ENCODE measurements at regions not wholly inside any gene's neighbourhood (a gene's known extent, or its start where the extent isn't known, plus 50 kb on each side); places are given as distances from the start of the nearest gene placed in this dataset.

DNA sequence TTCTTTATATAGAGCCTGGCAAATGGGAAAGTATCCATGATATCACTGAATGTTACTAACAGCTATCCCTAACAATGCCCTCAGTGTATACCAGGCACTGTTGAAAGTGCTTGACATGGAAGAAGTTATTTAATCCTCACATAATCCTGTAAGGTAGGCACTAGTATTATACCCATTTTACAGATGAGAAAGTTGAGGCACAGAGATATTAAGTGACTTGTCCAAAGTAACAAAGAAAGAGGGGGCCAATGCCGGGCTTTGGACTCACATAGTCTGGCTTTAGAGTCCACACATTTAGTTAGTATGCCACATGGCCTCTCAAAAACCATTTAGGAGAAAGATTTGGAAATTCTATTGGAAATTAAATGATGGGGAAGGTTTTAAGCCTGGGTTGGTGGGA is 220.8 kb upstream of the PLET1 start:
- Mint-ChIP-seq H3K4me1 (peaks cover 0 to 2% (median 0%) of the 10 kb centered on the region in 3 donors), H3K9me3 (peaks cover 0 to 1% (median 0%) of the 10 kb centered on the region in 3 donors), H3K27ac (no peak overlapping the region), H3K27me3 (peaks cover 5% of the 10 kb centered on the region), H3K36me3 (no peaks in the 10 kb centered on the region), H3K4me3 (no peak overlapping the region)

DNA sequence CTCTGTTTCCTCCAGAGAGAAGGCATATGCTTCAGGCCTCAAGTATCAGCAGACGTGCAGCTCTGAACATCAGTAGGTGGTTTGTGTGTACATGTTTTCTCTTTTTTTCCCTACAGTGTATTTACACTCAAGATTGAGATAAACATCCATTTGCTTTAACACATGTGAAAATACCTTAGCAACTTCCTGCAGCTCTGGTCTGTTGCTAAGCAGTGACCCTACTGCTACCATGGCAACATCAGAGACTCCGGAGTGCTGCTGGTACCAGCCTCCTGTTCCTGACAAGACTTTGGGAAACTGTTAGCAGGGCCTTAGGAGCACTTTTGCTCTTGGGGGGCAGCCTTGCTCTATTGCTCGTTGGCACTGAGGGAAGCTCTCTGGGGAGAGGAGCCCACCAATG is 221.2 kb upstream of the PLET1 start:
- H3K9me3 Mint-ChIP-seq, result peaks cover 0 to 1% (median 0%) of the 10 kb centered on the region in 3 donors

DNA sequence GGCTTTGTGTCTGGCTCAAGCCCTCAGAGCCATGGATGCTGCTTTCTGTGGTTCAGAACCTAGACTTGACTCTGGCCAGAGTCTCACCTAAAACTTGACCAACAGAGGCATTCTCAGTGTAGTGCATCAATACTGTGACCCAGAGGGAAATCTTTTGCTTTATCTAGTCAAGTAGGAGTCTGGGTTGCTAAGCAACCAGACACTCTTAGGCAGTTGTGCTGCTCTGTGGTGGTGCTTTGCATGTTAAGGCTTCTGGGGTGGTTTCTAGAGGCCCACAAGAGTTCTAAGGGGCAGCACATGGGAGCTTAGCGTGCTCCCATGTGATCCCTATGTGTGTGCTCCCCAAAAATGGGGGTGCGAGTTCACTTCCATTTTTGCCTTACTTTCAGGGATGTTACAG is 224.6 kb upstream of the PLET1 start:
- Mint-ChIP-seq H3K4me1 (no peaks in the 10 kb centered on the region), H3K4me3 (no peak overlapping the region), H3K36me3 (no peaks in the 10 kb centered on the region), H3K27ac (no peak overlapping the region), H3K9me3 (peaks cover 0 to 1% (median 0%) of the 10 kb centered on the region in 3 donors), H3K27me3 (peaks cover 3% of the 10 kb centered on the region)

More for the DNA sequence above, 221.2 kb upstream of the PLET1 start:
- H3K36me3 Mint-ChIP-seq, result no peaks in the 10 kb centered on the region
- H3K4me1 Mint-ChIP-seq, result peaks cover 0 to 2% (median 0%) of the 10 kb centered on the region in 3 donors
- H3K27me3 Mint-ChIP-seq, result peaks cover 5% of the 10 kb centered on the region
- H3K27ac Mint-ChIP-seq, result no peak overlapping the region
- H3K4me3 Mint-ChIP-seq, result no peak overlapping the region

DNA sequence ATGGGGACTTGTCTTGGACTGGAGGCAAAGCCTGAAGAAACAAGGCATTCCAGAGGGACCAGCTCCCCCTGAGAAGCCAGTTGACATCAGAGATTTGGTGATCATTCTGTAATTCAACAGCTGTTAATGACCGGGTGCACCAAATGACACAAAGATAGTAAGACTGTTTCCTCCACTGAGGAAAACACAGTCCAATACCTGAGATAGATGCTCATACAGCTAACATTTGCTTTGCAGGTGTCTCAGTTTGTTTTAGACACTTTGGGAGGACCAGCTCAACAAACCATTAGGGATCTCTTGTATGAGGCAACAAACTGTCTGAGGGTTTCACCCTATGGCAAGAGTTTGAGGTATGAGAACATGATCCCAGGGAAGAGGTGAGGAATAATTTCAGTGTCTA is 237.2 kb upstream of the PLET1 start:
- H3K36me3 Mint-ChIP-seq, result no peaks in the 10 kb centered on the region
- no peak overlapping the region for H3K27ac Mint-ChIP-seq
- H3K9me3 Mint-ChIP-seq, result peaks cover 0 to 4% (median 0%) of the 10 kb centered on the region in 3 donors
- H3K4me1 Mint-ChIP-seq, result no peaks in the 10 kb centered on the region
- H3K27me3 Mint-ChIP-seq, result peaks cover 6% of the 10 kb centered on the region
- no peak overlapping the region for H3K4me3 Mint-ChIP-seq

DNA sequence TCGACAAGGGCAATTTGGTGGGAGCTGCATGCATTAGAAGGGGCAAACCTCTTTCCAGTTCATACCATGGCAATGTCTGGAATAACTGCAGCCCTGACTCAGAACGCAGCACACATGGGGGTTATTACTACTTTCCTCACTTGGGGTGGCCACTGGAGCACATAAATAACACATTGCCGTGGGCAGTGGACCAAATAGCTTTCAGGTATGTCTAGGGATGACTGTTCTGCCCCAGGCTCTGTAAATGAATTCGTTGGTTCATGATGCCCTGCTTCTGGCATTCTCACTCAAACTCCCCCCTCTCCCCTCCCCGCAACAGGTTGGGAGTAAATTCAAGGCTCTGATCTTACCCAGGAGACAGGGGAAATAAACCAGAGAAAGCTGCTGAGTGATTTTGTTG is 238.0 kb upstream of the PLET1 start:
- Mint-ChIP-seq H3K4me3 (no peak overlapping the region), H3K9me3 (peaks cover 0 to 4% (median 0%) of the 10 kb centered on the region in 3 donors), H3K27ac (no peak overlapping the region), H3K4me1 (no peaks in the 10 kb centered on the region), H3K36me3 (no peaks in the 10 kb centered on the region), H3K27me3 (peaks cover 10% of the 10 kb centered on the region)

DNA sequence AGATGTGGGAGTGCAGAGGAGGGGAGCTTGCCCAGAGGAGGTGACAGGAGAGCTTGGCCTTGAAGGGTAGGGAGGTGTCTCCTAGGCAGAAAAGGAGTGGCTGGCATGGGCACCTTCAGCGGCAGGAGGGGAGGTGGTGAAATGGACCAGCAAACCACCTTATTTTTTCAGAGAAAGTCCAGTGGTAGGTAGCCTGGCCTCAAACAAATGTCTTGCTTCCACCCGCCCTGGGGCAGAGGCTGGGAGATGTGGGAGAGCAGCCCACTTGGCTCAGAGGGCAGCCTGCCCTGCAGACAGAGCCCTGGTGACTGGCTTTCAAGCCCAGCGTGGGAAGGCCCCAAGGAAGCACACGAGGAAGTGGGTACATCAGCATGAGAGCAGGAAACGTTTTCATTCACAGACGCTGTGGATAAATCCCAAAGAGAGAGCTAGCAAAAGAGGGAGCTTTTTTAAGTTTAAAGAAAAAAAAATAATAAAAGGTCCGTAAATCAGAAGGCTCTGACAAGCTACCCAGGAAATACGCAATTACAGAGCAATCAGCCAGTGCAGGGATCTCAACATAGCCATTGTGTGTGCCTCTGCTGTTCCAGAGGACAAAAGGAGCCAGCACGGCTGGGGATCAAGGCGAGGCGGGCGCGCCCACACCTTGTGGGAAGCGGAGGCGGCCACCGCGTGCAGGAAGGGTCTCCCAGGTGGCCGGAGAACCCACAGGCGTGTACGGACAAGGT is 238.7 kb upstream of the PLET1 start:
- H3K27ac Mint-ChIP-seq, result no peak overlapping the region
- H3K9me3 Mint-ChIP-seq, result peaks cover 0 to 4% (median 0%) of the 10 kb centered on the region in 3 donors
- no peak overlapping the region for H3K4me3 Mint-ChIP-seq
- H3K27me3 Mint-ChIP-seq, result peaks cover 10% of the 10 kb centered on the region
- H3K4me1 Mint-ChIP-seq, result no peaks in the 10 kb centered on the region
- no peaks in the 10 kb centered on the region for H3K36me3 Mint-ChIP-seq

DNA sequence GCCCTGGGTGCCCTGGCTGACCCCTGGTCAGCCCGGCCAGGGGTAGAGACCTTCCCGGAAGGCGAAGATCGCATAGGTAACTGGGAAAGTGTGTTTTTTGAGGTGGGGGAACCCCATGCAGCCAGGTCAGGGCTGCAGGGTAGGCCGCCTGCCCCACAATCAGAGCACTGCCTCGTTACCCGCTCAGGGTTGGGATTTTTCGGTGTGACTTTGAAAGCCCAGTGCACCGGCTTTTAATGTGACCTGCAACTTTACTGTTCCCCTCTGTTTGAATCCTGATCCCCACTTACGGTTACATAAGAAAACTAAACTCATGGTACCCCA is 239.2 kb upstream of the PLET1 start:
- Mint-ChIP-seq H3K4me1 (no peaks in the 10 kb centered on the region), H3K27me3 (peaks cover 10% of the 10 kb centered on the region), H3K27ac (no peak overlapping the region), H3K4me3 (no peak overlapping the region), H3K9me3 (peaks cover 0 to 4% (median 0%) of the 10 kb centered on the region in 3 donors), H3K36me3 (no peaks in the 10 kb centered on the region)

DNA sequence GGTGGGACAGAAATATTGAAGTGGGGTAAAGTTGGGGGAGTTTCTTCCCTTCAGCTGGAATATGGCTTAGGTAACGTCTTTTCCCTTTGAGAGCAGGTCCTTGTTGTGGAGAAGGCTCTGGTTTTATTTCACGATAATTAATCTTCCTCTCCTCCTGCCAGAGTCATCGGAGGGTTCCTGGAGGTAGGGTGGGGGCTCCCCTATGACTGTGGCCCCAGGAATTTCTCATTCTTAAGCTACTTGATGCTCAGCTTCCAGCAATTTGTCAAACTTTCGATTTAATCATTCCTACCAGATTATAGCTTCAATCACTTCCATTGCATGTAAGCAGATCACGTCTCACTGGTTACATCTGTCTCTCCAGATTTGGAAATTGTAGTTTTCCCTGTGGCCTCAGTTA is 242.8 kb upstream of the PLET1 start:
- no peaks in the 10 kb centered on the region for H3K36me3 Mint-ChIP-seq
- peaks cover 17% of the 10 kb centered on the region for H3K27me3 Mint-ChIP-seq

DNA sequence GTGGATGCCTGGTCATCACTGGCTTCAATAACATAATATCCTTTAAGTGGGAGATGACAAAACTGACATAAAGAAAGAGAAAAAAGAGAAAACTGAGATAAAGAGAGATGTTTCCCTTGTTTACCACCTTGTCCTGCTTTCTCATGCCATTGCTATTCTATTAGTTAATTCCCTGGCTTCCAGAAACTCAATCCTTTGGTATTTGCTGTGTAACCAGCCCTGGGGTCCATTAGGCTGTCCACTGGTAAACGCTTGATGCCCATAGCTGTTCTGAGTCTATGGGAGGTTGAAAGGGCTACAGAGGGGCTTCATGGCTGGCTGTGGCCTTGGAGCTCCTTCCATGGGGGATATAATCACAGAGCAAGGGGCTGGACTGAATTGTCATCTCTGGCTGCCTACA is 243.4 kb upstream of the PLET1 start:
- no peak overlapping the region for H3K4me3 Mint-ChIP-seq
- H3K36me3 Mint-ChIP-seq, result no peaks in the 10 kb centered on the region
- no peak overlapping the region for H3K27ac Mint-ChIP-seq
- no peaks in the 10 kb centered on the region for H3K4me1 Mint-ChIP-seq
- peaks cover 0 to 4% (median 0%) of the 10 kb centered on the region in 3 donors for H3K9me3 Mint-ChIP-seq
- peaks cover 13% of the 10 kb centered on the region for H3K27me3 Mint-ChIP-seq

More for the DNA sequence above, 242.8 kb upstream of the PLET1 start:
- peaks cover 0 to 4% (median 0%) of the 10 kb centered on the region in 3 donors for H3K9me3 Mint-ChIP-seq
- H3K4me1 Mint-ChIP-seq, result no peaks in the 10 kb centered on the region
- H3K4me3 Mint-ChIP-seq, result no peak overlapping the region
- H3K27ac Mint-ChIP-seq, result no peak overlapping the region

DNA sequence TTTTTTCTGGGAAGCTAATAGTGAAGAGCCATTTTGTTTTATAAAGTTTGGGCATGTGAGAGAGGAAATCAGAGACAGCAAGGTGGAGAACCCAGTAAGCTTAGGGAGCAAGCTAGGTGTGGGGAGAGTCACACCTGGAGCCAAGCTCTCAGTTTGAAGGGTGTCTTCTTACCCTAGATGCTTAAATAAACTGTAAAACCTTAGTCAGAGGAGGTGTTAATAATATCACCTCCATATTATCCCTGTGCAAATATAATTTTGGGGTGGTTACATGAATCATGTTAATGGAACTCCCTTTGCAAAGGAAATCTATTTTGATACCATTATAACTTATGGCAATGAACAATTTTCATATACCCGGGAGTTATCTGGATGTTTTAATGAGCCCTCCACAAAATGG is 246.2 kb upstream of the PLET1 start:
- no peaks in the 10 kb centered on the region for H3K4me1 Mint-ChIP-seq
- H3K4me3 Mint-ChIP-seq, result no peak overlapping the region
- peaks cover 0 to under 1% (median 0%) of the 10 kb centered on the region in 3 donors for H3K9me3 Mint-ChIP-seq
- H3K27ac Mint-ChIP-seq, result no peak overlapping the region
- peaks cover 14% of the 10 kb centered on the region for H3K27me3 Mint-ChIP-seq
- peaks cover 1% of the 10 kb centered on the region for H3K36me3 Mint-ChIP-seq

DNA sequence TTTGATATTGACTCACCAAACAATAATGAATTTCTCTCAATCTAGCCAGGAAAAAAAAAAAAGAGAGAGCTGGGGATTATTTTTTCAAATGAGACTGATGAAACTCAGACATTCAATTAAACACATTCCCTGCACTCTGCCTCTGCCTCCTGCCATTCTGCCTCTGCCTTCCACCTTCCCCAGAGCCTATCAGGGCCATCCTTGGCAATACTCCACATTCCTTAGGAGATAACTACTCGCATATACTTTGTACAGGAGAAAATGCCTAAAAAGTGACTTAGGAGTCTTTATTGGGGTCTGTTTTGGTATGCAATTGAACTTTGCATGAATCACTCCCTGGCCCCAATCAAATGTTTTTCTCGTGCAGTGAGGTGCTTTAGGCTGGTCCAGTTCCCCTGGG is 246.6 kb upstream of the PLET1 start:
- no peaks in the 10 kb centered on the region for H3K4me1 Mint-ChIP-seq
- no peak overlapping the region for H3K27ac Mint-ChIP-seq
- H3K36me3 Mint-ChIP-seq, result peaks cover 1% of the 10 kb centered on the region
- no peaks in the 10 kb centered on the region for H3K9me3 Mint-ChIP-seq
- H3K4me3 Mint-ChIP-seq, result no peak overlapping the region
- peaks cover 14% of the 10 kb centered on the region for H3K27me3 Mint-ChIP-seq

DNA sequence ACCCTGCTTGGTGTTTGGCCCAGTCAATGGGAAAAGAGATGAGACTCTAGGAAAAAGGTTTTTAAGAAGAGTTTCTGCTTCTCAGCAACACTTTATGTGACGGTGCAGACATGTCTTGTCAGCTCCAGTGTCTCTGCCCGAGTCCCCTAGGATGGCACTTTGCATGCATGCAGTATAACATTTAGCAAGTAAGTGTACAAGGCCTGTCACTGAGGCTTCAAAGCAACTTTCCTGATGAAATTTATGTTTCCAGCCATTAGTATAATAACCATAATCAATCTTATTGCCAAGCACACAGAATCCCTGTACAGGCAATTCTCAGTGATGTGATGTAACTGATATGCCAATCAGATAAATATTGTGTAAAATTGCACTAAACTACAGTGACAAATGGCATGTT is 248.1 kb upstream of the PLET1 start:
- peaks cover 0 to 2% (median 0%) of the 10 kb centered on the region in 3 donors for H3K9me3 Mint-ChIP-seq
- H3K27ac Mint-ChIP-seq, result no peak overlapping the region
- H3K27me3 Mint-ChIP-seq, result peaks cover 11% of the 10 kb centered on the region
- peaks cover 1% of the 10 kb centered on the region for H3K36me3 Mint-ChIP-seq
- H3K4me1 Mint-ChIP-seq, result peaks cover 0 to 1% (median 0%) of the 10 kb centered on the region in 3 donors
- no peak overlapping the region for H3K4me3 Mint-ChIP-seq

DNA sequence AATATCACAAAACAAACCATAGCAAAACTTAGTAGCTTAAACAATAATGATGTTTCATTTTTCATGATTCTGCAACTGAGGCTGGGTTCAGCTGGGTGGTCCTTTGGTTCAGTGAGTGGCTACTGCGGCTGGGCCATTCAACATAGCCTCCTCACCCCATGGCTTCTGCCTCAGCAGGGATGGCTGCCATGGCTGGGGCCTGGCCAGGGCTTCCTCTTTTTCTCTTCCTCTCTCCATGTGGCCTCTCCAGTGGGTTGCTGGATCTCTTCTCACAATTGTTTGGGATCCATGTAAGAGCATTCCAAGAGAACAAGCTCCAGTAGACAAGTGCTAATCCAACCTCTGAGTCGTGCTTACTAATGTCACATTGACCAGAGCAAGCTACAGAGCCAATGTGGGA is 248.6 kb upstream of the PLET1 start:
- Mint-ChIP-seq H3K4me1 (peaks cover 0 to 1% (median 0%) of the 10 kb centered on the region in 3 donors), H3K27ac (no peak overlapping the region), H3K9me3 (peaks cover 0 to 2% (median 0%) of the 10 kb centered on the region in 3 donors), H3K36me3 (peaks cover 1% of the 10 kb centered on the region), H3K4me3 (no peak overlapping the region), H3K27me3 (peaks cover 11% of the 10 kb centered on the region)

DNA sequence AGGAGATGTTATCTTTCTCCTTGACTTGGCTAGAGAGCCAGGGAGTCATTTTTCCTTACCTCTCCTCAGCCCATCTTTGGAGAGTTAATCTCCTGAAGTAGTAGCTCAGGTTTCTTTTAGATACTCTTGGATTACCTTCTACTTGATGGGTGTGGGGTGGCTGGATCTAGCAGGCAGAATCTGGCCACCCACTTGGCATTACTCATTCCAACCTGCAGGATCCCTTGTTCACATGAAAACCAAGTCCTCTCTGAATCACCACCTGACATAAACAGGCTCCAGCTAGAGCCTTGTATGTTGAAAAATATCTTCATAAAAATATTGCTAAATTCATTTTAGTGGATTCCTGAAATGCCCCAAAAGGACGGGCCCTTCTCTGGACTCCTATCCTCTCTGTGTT is 250.6 kb upstream of the PLET1 start:
- Mint-ChIP-seq H3K4me1 (peaks cover 0 to 1% (median 0%) of the 10 kb centered on the region in 3 donors), H3K27ac (no peak overlapping the region), H3K27me3 (peaks cover 17% of the 10 kb centered on the region), H3K9me3 (peaks cover 0 to 2% (median 0%) of the 10 kb centered on the region in 3 donors), H3K36me3 (peaks cover 1% of the 10 kb centered on the region), H3K4me3 (no peak overlapping the region)

DNA sequence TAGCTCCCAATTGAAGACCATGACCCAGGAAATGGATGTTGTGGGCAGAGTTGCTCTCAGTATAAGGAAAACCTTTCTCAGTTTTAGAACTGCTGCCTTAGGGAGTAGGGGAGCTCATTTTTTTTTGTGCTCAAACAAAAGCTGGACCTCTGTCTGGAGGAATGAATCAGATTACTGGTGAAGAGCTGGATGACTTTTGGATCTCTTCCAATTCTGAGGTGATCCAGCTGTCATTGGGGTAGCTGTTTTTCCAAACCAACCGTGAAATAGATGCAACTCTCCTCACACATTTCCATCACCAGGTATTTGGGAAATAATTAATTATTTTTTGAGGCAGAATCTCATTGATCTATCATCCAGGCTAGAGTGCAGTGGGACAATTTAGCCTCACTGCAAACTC is 251.3 kb upstream of the PLET1 start:
- Mint-ChIP-seq H3K27ac (no peak overlapping the region), H3K4me1 (peaks cover 0 to 2% (median 1%) of the 10 kb centered on the region in 3 donors), H3K9me3 (peaks cover 0 to 2% (median 0%) of the 10 kb centered on the region in 3 donors), H3K4me3 (no peak overlapping the region), H3K27me3 (peaks cover 15% of the 10 kb centered on the region), H3K36me3 (peaks cover 1% of the 10 kb centered on the region)

DNA sequence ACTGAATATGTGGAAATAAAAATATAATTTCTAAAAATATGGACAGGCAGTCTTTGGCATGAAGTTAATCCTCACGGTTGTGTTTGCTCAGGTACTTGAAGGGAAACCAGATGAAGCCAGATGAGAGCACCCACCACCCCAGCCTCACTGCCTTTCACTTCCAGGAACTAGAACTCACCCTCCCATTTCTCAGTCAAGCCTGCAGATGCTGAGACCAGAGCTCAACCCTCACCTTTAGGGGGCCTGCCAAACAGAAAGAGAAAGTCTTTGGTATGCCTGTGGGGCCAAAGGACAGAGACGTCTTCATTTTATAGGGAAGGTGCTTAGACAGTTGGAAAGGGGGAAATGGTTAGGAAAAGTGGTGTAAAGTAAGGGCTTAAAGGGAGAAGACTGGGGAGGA is 252.8 kb upstream of the PLET1 start:
- peaks cover 0 to 5% (median 1%) of the 10 kb centered on the region in 3 donors for H3K9me3 Mint-ChIP-seq
- H3K36me3 Mint-ChIP-seq, result peaks cover 1% of the 10 kb centered on the region
- peaks cover 10% of the 10 kb centered on the region for H3K27me3 Mint-ChIP-seq
- H3K27ac Mint-ChIP-seq, result peak overlapping the region in 1 of 3 donors; percentile 59
- H3K4me1 Mint-ChIP-seq, result peaks cover 0 to 2% (median 1%) of the 10 kb centered on the region in 3 donors
- no peak overlapping the region for H3K4me3 Mint-ChIP-seq

Measured in IgD-negative memory B cell (primary cell).